ENCODE measurements at regions not wholly inside any gene's neighbourhood (a gene's known extent, or its start where the extent isn't known, plus 50 kb on each side); places are given as distances from the start of the nearest gene placed in this dataset.

- Histone ChIP-seq H3K9me3 (ENCODE audit: control insufficient read depth in 5 of 5, low read length in 5 of 5) (no peaks in the 10 kb centered on the region), H3K27ac (ENCODE audit: low read depth, low read length) (no peak overlapping the region), H3K4me1 (ENCODE audit: control insufficient read depth in 5 of 5, insufficient read depth in 5 of 5, low read length in 5 of 5) (no peaks in the 10 kb centered on the region), H3K9ac (ENCODE audit: low read length in 5 of 5) (no peak overlapping the region), H3K4me3 (ENCODE audit: low read depth in 1 of 5, low read length in 5 of 5) (no peak overlapping the region), H3K36me3 (ENCODE audit: control insufficient read depth in 5 of 5, insufficient read depth in 5 of 5, low read length in 5 of 5) (no peaks in the 10 kb centered on the region), H3K27me3 (ENCODE audit: control insufficient read depth in 5 of 5, insufficient read depth in 4 of 5, low read length in 5 of 5) (no peaks in the 10 kb centered on the region)
These were observed 458.9 kb upstream of the ANKRD30A start for GRCh38 chr10:36666451-36666850.

GRCh38 chr10:36662571-36662970, 462.8 kb upstream of the ANKRD30A start:
- no peak overlapping the region for H3K27ac ChIP-seq (ENCODE audit: low read depth, low read length)
- H3K9me3 ChIP-seq (ENCODE audit: control insufficient read depth in 5 of 5, low read length in 5 of 5), result no peaks in the 10 kb centered on the region
- no peaks in the 10 kb centered on the region for H3K4me1 ChIP-seq (ENCODE audit: control insufficient read depth in 5 of 5, insufficient read depth in 5 of 5, low read length in 5 of 5)
- no peak overlapping the region for H3K4me3 ChIP-seq (ENCODE audit: low read depth in 1 of 5, low read length in 5 of 5)
- H3K36me3 ChIP-seq (ENCODE audit: control insufficient read depth in 5 of 5, insufficient read depth in 5 of 5, low read length in 5 of 5), result no peaks in the 10 kb centered on the region
- no peak overlapping the region for H3K9ac ChIP-seq (ENCODE audit: low read length in 5 of 5)
- no peaks in the 10 kb centered on the region for H3K27me3 ChIP-seq (ENCODE audit: control insufficient read depth in 5 of 5, insufficient read depth in 4 of 5, low read length in 5 of 5)

GRCh38 chr10:36650274-36650673, 475.1 kb upstream of the ANKRD30A start:
- H3K9ac ChIP-seq (ENCODE audit: low read length in 5 of 5), result no peak overlapping the region
- no peak overlapping the region for H3K27ac ChIP-seq (ENCODE audit: low read depth, low read length)
- no peaks in the 10 kb centered on the region for H3K4me1 ChIP-seq (ENCODE audit: control insufficient read depth in 5 of 5, insufficient read depth in 5 of 5, low read length in 5 of 5)
- no peak overlapping the region for H3K4me3 ChIP-seq (ENCODE audit: low read depth in 1 of 5, low read length in 5 of 5)
- peaks cover 0 to 8% (median 6%) of the 10 kb centered on the region in 5 donors for H3K9me3 ChIP-seq (ENCODE audit: control insufficient read depth in 5 of 5, low read length in 5 of 5)
- no peaks in the 10 kb centered on the region for H3K36me3 ChIP-seq (ENCODE audit: control insufficient read depth in 5 of 5, insufficient read depth in 5 of 5, low read length in 5 of 5)
- H3K27me3 ChIP-seq (ENCODE audit: control insufficient read depth in 5 of 5, insufficient read depth in 4 of 5, low read length in 5 of 5), result no peaks in the 10 kb centered on the region

- peaks cover 0 to 8% (median 6%) of the 10 kb centered on the region in 5 donors for H3K9me3 ChIP-seq (ENCODE audit: control insufficient read depth in 5 of 5, low read length in 5 of 5)
- no peaks in the 10 kb centered on the region for H3K36me3 ChIP-seq (ENCODE audit: control insufficient read depth in 5 of 5, insufficient read depth in 5 of 5, low read length in 5 of 5)
- H3K27ac ChIP-seq (ENCODE audit: low read depth, low read length), result no peak overlapping the region
- H3K27me3 ChIP-seq (ENCODE audit: control insufficient read depth in 5 of 5, insufficient read depth in 4 of 5, low read length in 5 of 5), result no peaks in the 10 kb centered on the region
- H3K9ac ChIP-seq (ENCODE audit: low read length in 5 of 5), result no peak overlapping the region
- no peak overlapping the region for H3K4me3 ChIP-seq (ENCODE audit: low read depth in 1 of 5, low read length in 5 of 5)
- H3K4me1 ChIP-seq (ENCODE audit: control insufficient read depth in 5 of 5, insufficient read depth in 5 of 5, low read length in 5 of 5), result no peaks in the 10 kb centered on the region
These were observed 477.9 kb upstream of the ANKRD30A start for GRCh38 chr10:36647540-36647939.

GRCh38 chr10:36640626-36641025, 484.8 kb upstream of the ANKRD30A start:
- no peak overlapping the region for H3K4me3 ChIP-seq (ENCODE audit: low read depth in 1 of 5, low read length in 5 of 5)
- no peaks in the 10 kb centered on the region for H3K4me1 ChIP-seq (ENCODE audit: control insufficient read depth in 5 of 5, insufficient read depth in 5 of 5, low read length in 5 of 5)
- H3K36me3 ChIP-seq (ENCODE audit: control insufficient read depth in 5 of 5, insufficient read depth in 5 of 5, low read length in 5 of 5), result no peaks in the 10 kb centered on the region
- peaks cover 0 to 3% (median 0%) of the 10 kb centered on the region in 5 donors for H3K9me3 ChIP-seq (ENCODE audit: control insufficient read depth in 5 of 5, low read length in 5 of 5)
- no peak overlapping the region for H3K9ac ChIP-seq (ENCODE audit: low read length in 5 of 5)
- no peak overlapping the region for H3K27ac ChIP-seq (ENCODE audit: low read depth, low read length)
- no peaks in the 10 kb centered on the region for H3K27me3 ChIP-seq (ENCODE audit: control insufficient read depth in 5 of 5, insufficient read depth in 4 of 5, low read length in 5 of 5)

GRCh38 chr10:36638462-36639155, 486.8 kb upstream of the ANKRD30A start:
- H3K9me3 ChIP-seq (ENCODE audit: control insufficient read depth in 5 of 5, low read length in 5 of 5), result peaks cover 0 to 3% (median 0%) of the 10 kb centered on the region in 5 donors
- no peak overlapping the region for H3K4me3 ChIP-seq (ENCODE audit: low read depth in 1 of 5, low read length in 5 of 5)
- no peaks in the 10 kb centered on the region for H3K36me3 ChIP-seq (ENCODE audit: control insufficient read depth in 5 of 5, insufficient read depth in 5 of 5, low read length in 5 of 5)
- H3K4me1 ChIP-seq (ENCODE audit: control insufficient read depth in 5 of 5, insufficient read depth in 5 of 5, low read length in 5 of 5), result no peaks in the 10 kb centered on the region
- H3K9ac ChIP-seq (ENCODE audit: low read length in 5 of 5), result no peak overlapping the region
- H3K27ac ChIP-seq (ENCODE audit: low read depth, low read length), result no peak overlapping the region
- no peaks in the 10 kb centered on the region for H3K27me3 ChIP-seq (ENCODE audit: control insufficient read depth in 5 of 5, insufficient read depth in 4 of 5, low read length in 5 of 5)

GRCh38 chr10:36636879-36637278, 488.5 kb upstream of the ANKRD30A start:
- Histone ChIP-seq H3K9ac (ENCODE audit: low read length in 5 of 5) (no peak overlapping the region), H3K27ac (ENCODE audit: low read depth, low read length) (no peak overlapping the region), H3K27me3 (ENCODE audit: control insufficient read depth in 5 of 5, insufficient read depth in 4 of 5, low read length in 5 of 5) (no peaks in the 10 kb centered on the region), H3K4me3 (ENCODE audit: low read depth in 1 of 5, low read length in 5 of 5) (no peak overlapping the region), H3K36me3 (ENCODE audit: control insufficient read depth in 5 of 5, insufficient read depth in 5 of 5, low read length in 5 of 5) (no peaks in the 10 kb centered on the region), H3K9me3 (ENCODE audit: control insufficient read depth in 5 of 5, low read length in 5 of 5) (peaks cover 0 to 3% (median 0%) of the 10 kb centered on the region in 5 donors), H3K4me1 (ENCODE audit: control insufficient read depth in 5 of 5, insufficient read depth in 5 of 5, low read length in 5 of 5) (no peaks in the 10 kb centered on the region)

- no peak overlapping the region for H3K9ac ChIP-seq (ENCODE audit: low read length in 5 of 5)
- no peaks in the 10 kb centered on the region for H3K36me3 ChIP-seq (ENCODE audit: control insufficient read depth in 5 of 5, insufficient read depth in 5 of 5, low read length in 5 of 5)
- no peak overlapping the region for H3K27ac ChIP-seq (ENCODE audit: low read depth, low read length)
- no peak overlapping the region for H3K4me3 ChIP-seq (ENCODE audit: low read depth in 1 of 5, low read length in 5 of 5)
- peaks cover 0 to 3% (median 0%) of the 10 kb centered on the region in 5 donors for H3K9me3 ChIP-seq (ENCODE audit: control insufficient read depth in 5 of 5, low read length in 5 of 5)
- H3K27me3 ChIP-seq (ENCODE audit: control insufficient read depth in 5 of 5, insufficient read depth in 4 of 5, low read length in 5 of 5), result no peaks in the 10 kb centered on the region
- no peaks in the 10 kb centered on the region for H3K4me1 ChIP-seq (ENCODE audit: control insufficient read depth in 5 of 5, insufficient read depth in 5 of 5, low read length in 5 of 5)
These were observed 489.0 kb upstream of the ANKRD30A start for GRCh38 chr10:36636285-36636839.

GRCh38 chr10:36634916-36635315, 490.5 kb upstream of the ANKRD30A start:
- Histone ChIP-seq H3K27me3 (ENCODE audit: control insufficient read depth in 5 of 5, insufficient read depth in 4 of 5, low read length in 5 of 5) (no peaks in the 10 kb centered on the region), H3K27ac (ENCODE audit: low read depth, low read length) (no peak overlapping the region), H3K4me1 (ENCODE audit: control insufficient read depth in 5 of 5, insufficient read depth in 5 of 5, low read length in 5 of 5) (no peaks in the 10 kb centered on the region), H3K9me3 (ENCODE audit: control insufficient read depth in 5 of 5, low read length in 5 of 5) (peaks cover 0 to 3% (median 0%) of the 10 kb centered on the region in 5 donors), H3K4me3 (ENCODE audit: low read depth in 1 of 5, low read length in 5 of 5) (no peak overlapping the region), H3K36me3 (ENCODE audit: control insufficient read depth in 5 of 5, insufficient read depth in 5 of 5, low read length in 5 of 5) (no peaks in the 10 kb centered on the region), H3K9ac (ENCODE audit: low read length in 5 of 5) (no peak overlapping the region)

GRCh38 chr10:36630267-36630666, 495.1 kb upstream of the ANKRD30A start:
- Histone ChIP-seq H3K9me3 (ENCODE audit: control insufficient read depth in 5 of 5, low read length in 5 of 5) (no peaks in the 10 kb centered on the region), H3K36me3 (ENCODE audit: control insufficient read depth in 5 of 5, insufficient read depth in 5 of 5, low read length in 5 of 5) (no peaks in the 10 kb centered on the region), H3K27ac (ENCODE audit: low read depth, low read length) (no peak overlapping the region), H3K4me1 (ENCODE audit: control insufficient read depth in 5 of 5, insufficient read depth in 5 of 5, low read length in 5 of 5) (no peaks in the 10 kb centered on the region), H3K9ac (ENCODE audit: low read length in 5 of 5) (no peak overlapping the region), H3K4me3 (ENCODE audit: low read depth in 1 of 5, low read length in 5 of 5) (no peak overlapping the region), H3K27me3 (ENCODE audit: control insufficient read depth in 5 of 5, insufficient read depth in 4 of 5, low read length in 5 of 5) (no peaks in the 10 kb centered on the region)

Data from subcutaneous abdominal adipose tissue (tissue), 5 donors.